ENCODE measurements at regions not wholly inside any gene's neighbourhood (a gene's known extent, or its start where the extent isn't known, plus 50 kb on each side); places are given as distances from the start of the nearest gene placed in this dataset.

GRCh38 chr6:74075896-74076295, 379.9 kb downstream of the CD109 start:
- TF ChIP-seq CTCF (conservative IDR thresholded peaks at IDR 0.05; ENCODE audit: low read length) (no peak), EZH2phosphoT487 (IDR thresholded peaks at IDR 0.05; ENCODE audit: borderline replicate concordance, low read depth, low read length) (no peak)
